H1 (cell line): ENCODE measurements at regions not wholly inside any gene's neighbourhood (a gene's known extent, or its start where the extent isn't known, plus 50 kb on each side); places are given as distances from the start of the nearest gene placed in this dataset.

Experiments
- CTCF ChIA-PET: fragments of 300-600 bp; sonication (Branson Sonifier 250); formaldehyde crosslinking; loops from one replicate; lab custom pipeline; 2021; ENCODE audit not compliant: partially characterized antibody; lab: Charles Lee
- POLR2A ChIA-PET: fragments of 300-600 bp; sonication (Branson Sonifier 250); formaldehyde crosslinking; loops from one replicate; lab custom pipeline; 2021; ENCODE audit warnings: inconsistent platforms; ENCODE audit not compliant: partially characterized antibody; lab: Charles Lee
- DNase-seq, 2 experiments: peaks; one replicate each; pipeline versions ENCODE4 v3.0.0 to v3.0.0-alpha.2; 2010 to 2022; ENCODE audit warnings: low spot score in 2 of 2, low read depth in 1 of 2, mixed read lengths in 1 of 2
- FAIRE-seq: peaks from 2 replicates; lab custom pipeline; 2011; peaks lifted over from hg19 to GRCh38; lab: Jason Lieb, UNC
- H2AFZ ChIP-seq: 2 replicates; pipeline ENCODE4 v1.8.1; 2012; ENCODE audit warnings: low read length, inconsistent platforms
- H2AK5ac ChIP-seq: 2 replicates; pipeline ENCODE4 v1.6.1; 2013; ENCODE audit warnings: low read depth, low read length
- H2BK120ac ChIP-seq: replicated peaks from 2 replicates; pipeline ENCODE3; 2013; ENCODE audit warnings: low read depth, low read length, inconsistent platforms
- H2BK12ac ChIP-seq: 2 replicates; pipeline ENCODE4 v1.6.1; 2013; ENCODE audit warnings: low read depth, low read length
- H2BK15ac ChIP-seq: 2 replicates; pipeline ENCODE4 v1.6.1; 2013; ENCODE audit warnings: low read length
- H2BK20ac ChIP-seq: 2 replicates; pipeline ENCODE4 v1.6.1; 2013; ENCODE audit warnings: low read length
- H2BK5ac ChIP-seq: 2 replicates; pipeline ENCODE4 v1.6.1; 2013; ENCODE audit warnings: low read depth, low read length
- H3K14ac ChIP-seq: 2 replicates; pipeline ENCODE4 v1.6.1; 2013; ENCODE audit warnings: inconsistent platforms; ENCODE audit not compliant: insufficient read length
- H3K18ac ChIP-seq: 2 replicates; pipeline ENCODE4 v1.6.1; 2013; ENCODE audit warnings: low read length; ENCODE audit errors: extremely low read depth
- H3K23ac ChIP-seq: 2 replicates; pipeline ENCODE4 v1.6.1; 2013; ENCODE audit warnings: inconsistent platforms; ENCODE audit not compliant: insufficient read length
- H3K23me2 ChIP-seq: 2 replicates; pipeline ENCODE4 v1.6.1; 2013; ENCODE audit warnings: low read depth, low read length
- H3K27ac ChIP-seq: 2 replicates; pipeline ENCODE4 v1.6.1; 2011; ENCODE audit warnings: low read depth, low read length, inconsistent platforms
- H3K27me3 ChIP-seq, 4 experiments: replicated peaks in 1 of 4; 1 replicate in 1 of 4; 2 replicates in 3 of 4; pipeline versions ENCODE4 v1.6.1 to v1.8.1; 2011 to 2013; ENCODE audit warnings: low read length in 3 of 4, mild to moderate bottlenecking in 3 of 4, inconsistent platforms in 2 of 4, mixed read lengths in 2 of 4, moderate library complexity in 1 of 4; ENCODE audit not compliant: control insufficient read depth in 3 of 4, insufficient read depth in 3 of 4; ENCODE audit errors: extremely low read depth in 1 of 4
- H3K36me3 ChIP-seq, 4 experiments: 2 replicates each; pipeline versions ENCODE4 v1.6.1 to v1.8.1; 2011 to 2013; ENCODE audit warnings: mild to moderate bottlenecking in 4 of 4, low read length in 3 of 4, moderate library complexity in 2 of 4, control low read depth in 1 of 4, inconsistent platforms in 1 of 4; ENCODE audit not compliant: insufficient read depth in 4 of 4, control insufficient read depth in 2 of 4
- H3K4ac ChIP-seq: replicated peaks from 2 replicates; pipeline ENCODE3; 2013; ENCODE audit warnings: low read length, low read depth, mixed read lengths, inconsistent platforms; ENCODE audit not compliant: insufficient read length
- H3K4me1 ChIP-seq, 4 experiments: replicated peaks in 1 of 4; 1 replicate in 1 of 4; 2 replicates in 3 of 4; pipeline versions ENCODE4 v1.6.1 to v1.8.1; 2011 to 2013; ENCODE audit warnings: low read length in 3 of 4, inconsistent platforms in 2 of 4, mixed read lengths in 1 of 4; ENCODE audit not compliant: insufficient read depth in 4 of 4, control insufficient read depth in 3 of 4
- H3K4me2 ChIP-seq, 2 experiments: 2 replicates each; pipeline versions ENCODE4 v1.6.1 to v1.8.1; 2011 to 2013; ENCODE audit warnings: low read depth in 2 of 2, low read length in 2 of 2, control low read depth in 1 of 2, inconsistent platforms in 1 of 2, mild to moderate bottlenecking in 1 of 2; ENCODE audit not compliant: insufficient read depth in 1 of 2
- H3K4me3 ChIP-seq, 4 experiments: fragments of 200-600, 300-600 bp in 1 of 4; sonication (generic), shearing (Covaris generic), sonication (Bioruptor Twin) in 1 of 4; 2 replicates each; pipeline versions ENCODE4 v1.5.1 to v1.8.1; 2011 to 2016; ENCODE audit warnings: low read length in 4 of 4, low read depth in 3 of 4, control low read depth in 2 of 4, inconsistent platforms in 2 of 4, mild to moderate bottlenecking in 2 of 4, mixed read lengths in 1 of 4, moderate library complexity in 1 of 4; ENCODE audit not compliant: insufficient read depth in 2 of 4; ENCODE audit errors: extremely low read depth in 1 of 4
- H3K56ac ChIP-seq: replicated peaks from 2 replicates; pipeline ENCODE3; 2013; ENCODE audit warnings: low read depth, mild to moderate bottlenecking, mixed read lengths, low read length, inconsistent platforms; ENCODE audit not compliant: insufficient read length
- H3K79me1 ChIP-seq: 2 replicates; pipeline ENCODE4 v1.6.1; 2013; ENCODE audit warnings: low read depth, low read length, control low read depth
- H3K79me2 ChIP-seq, 2 experiments: 2 replicates each; pipeline versions ENCODE4 v1.6.1 to v1.8.1; 2012 to 2013; ENCODE audit warnings: low read length in 2 of 2, mild to moderate bottlenecking in 2 of 2, inconsistent platforms in 1 of 2; ENCODE audit not compliant: insufficient read depth in 2 of 2, control insufficient read depth in 1 of 2
- H3K9ac ChIP-seq, 4 experiments: replicated peaks in 1 of 4; 1 replicate in 1 of 4; 2 replicates in 3 of 4; pipeline versions ENCODE4 v1.6.1 to v1.8.1; 2011 to 2013; ENCODE audit warnings: low read depth in 3 of 4, low read length in 3 of 4, control low read depth in 2 of 4, mild to moderate bottlenecking in 2 of 4, moderate library complexity in 2 of 4, inconsistent platforms in 1 of 4; ENCODE audit errors: extremely low read depth in 1 of 4
- H3K9me3 ChIP-seq, 2 experiments: 2 replicates each; pipeline versions ENCODE4 v1.6.1 to v1.8.1; 2012 to 2013; ENCODE audit warnings: mild to moderate bottlenecking in 2 of 2, moderate library complexity in 2 of 2, control low read depth in 1 of 2, inconsistent platforms in 1 of 2, low read depth in 1 of 2, low read length in 1 of 2, mixed read lengths in 1 of 2; ENCODE audit not compliant: insufficient read depth in 2 of 2
- H4K20me1 ChIP-seq, 2 experiments: replicated peaks in 1 of 2; 2 replicates each; pipeline versions ENCODE3 to v1.8.1; 2011 to 2013; ENCODE audit warnings: inconsistent platforms in 2 of 2, low read length in 2 of 2, mild to moderate bottlenecking in 1 of 2; ENCODE audit not compliant: insufficient read depth in 2 of 2, control insufficient read depth in 1 of 2
- H4K5ac ChIP-seq: 2 replicates; pipeline ENCODE4 v1.6.1; 2013; ENCODE audit warnings: low read length, low read depth, mixed read lengths, inconsistent platforms; ENCODE audit not compliant: insufficient read length
- H4K8ac ChIP-seq: 2 replicates; pipeline ENCODE4 v1.8.0; 2013; ENCODE audit warnings: mild to moderate bottlenecking, moderate library complexity, low read length, inconsistent platforms; ENCODE audit not compliant: insufficient read depth; ENCODE audit errors: extremely low read depth
- H4K91ac ChIP-seq: replicated peaks from 2 replicates; pipeline ENCODE3; 2013; ENCODE audit warnings: low read length, mixed read lengths, inconsistent platforms; ENCODE audit not compliant: insufficient read length
- BACH1 ChIP-seq: IDR thresholded peaks from 2 replicates; pipeline ENCODE4 v1.6.1; 2012; ENCODE audit warnings: low read length, improper control_type of control experiment
- BRCA1 ChIP-seq: IDR thresholded peaks from 2 replicates; pipeline ENCODE4 v1.6.1; 2012; ENCODE audit warnings: low read depth, low read length, improper control_type of control experiment
- CEBPB ChIP-seq: IDR thresholded peaks from 2 replicates; pipeline ENCODE4 v1.6.1; 2012; ENCODE audit warnings: low read depth, low read length
- CHD1 ChIP-seq: IDR thresholded peaks from 2 replicates; pipeline ENCODE4 v1.6.1; 2012; ENCODE audit warnings: low read depth, low read length, improper control_type of control experiment
- CHD2 ChIP-seq: IDR thresholded peaks from 2 replicates; pipeline ENCODE4 v1.6.1; 2012; ENCODE audit warnings: low read length, improper control_type of control experiment
- E2F6 ChIP-seq: IDR thresholded peaks from 2 replicates; pipeline ENCODE4 v1.6.1; 2012; ENCODE audit warnings: inconsistent platforms
- JUND ChIP-seq: IDR thresholded peaks from 2 replicates; pipeline ENCODE4 v1.6.1; 2011; ENCODE audit warnings: mild to moderate bottlenecking, improper control_type of control experiment, low read length
- MAX ChIP-seq: IDR thresholded peaks from 2 replicates; pipeline ENCODE4 v1.6.1; 2012; ENCODE audit warnings: inconsistent platforms
- RNF2 ChIP-seq: fragments of 200-900, 300-1000 bp; sonication (generic); IDR thresholded peaks from 2 replicates; pipeline ENCODE4 v1.7.1; 2016; ENCODE audit warnings: borderline replicate concordance, low read depth, mild to moderate bottlenecking, antibody characterized with exemption, low read length; ENCODE audit not compliant: poor library complexity, severe bottlenecking; ENCODE audit errors: missing control alignments
- RXRA ChIP-seq: IDR thresholded peaks from 2 replicates; pipeline ENCODE4 v1.6.1; 2011; ENCODE audit warnings: low read depth, mild to moderate bottlenecking, low read length, moderate library complexity; ENCODE audit not compliant: insufficient read depth
- SIRT6 ChIP-seq: IDR thresholded peaks from one replicate; pipeline ENCODE4 v1.7.1; 2012; ENCODE audit warnings: low read length, inconsistent platforms
- SIX5 ChIP-seq: IDR thresholded peaks from 2 replicates; pipeline ENCODE4 v1.6.1; 2011; ENCODE audit warnings: mild to moderate bottlenecking, low read depth, low read length
- SP2 ChIP-seq: IDR thresholded peaks from 2 replicates; pipeline ENCODE4 v1.6.1; 2012; ENCODE audit warnings: mild to moderate bottlenecking, low read length, inconsistent platforms
- SUZ12 ChIP-seq: fragments of 200-600 bp; sonication (generic); IDR thresholded peaks from 2 replicates; pipeline ENCODE4 v1.6.1; 2012; ENCODE audit warnings: mild to moderate bottlenecking, inconsistent platforms, low read length, moderate library complexity, mixed read lengths
- WGBS, 2 experiments: shearing (Covaris generic) in 1 of 2; methylation state at CpG; one replicate each; pipeline versions ENCODE4 v1.1.6 to v1.1.7; 2013 to 2015; ENCODE audit warnings: low lambda C conversion rate in 2 of 2, mixed read lengths in 2 of 2, inconsistent platforms in 1 of 2, low coverage in 1 of 2, missing lambda C conversion rate in 1 of 2; ENCODE audit not compliant: insufficient replicate concordance in 2 of 2, insufficient coverage in 1 of 2, insufficient read length in 1 of 2; ENCODE audit errors: extremely low coverage in 1 of 2, missing lambda C conversion rate in 1 of 2; 5-methylcytosine and 5-hydroxymethylcytosine counted together
- TF ChIP-seq, protein P1 (sequence below): IDR thresholded peaks from 2 replicates; pipeline ENCODE4 v1.6.1; 2011; ENCODE audit warnings: low read depth, mild to moderate bottlenecking, low read length; ENCODE audit not compliant: insufficient read depth

DNA sequence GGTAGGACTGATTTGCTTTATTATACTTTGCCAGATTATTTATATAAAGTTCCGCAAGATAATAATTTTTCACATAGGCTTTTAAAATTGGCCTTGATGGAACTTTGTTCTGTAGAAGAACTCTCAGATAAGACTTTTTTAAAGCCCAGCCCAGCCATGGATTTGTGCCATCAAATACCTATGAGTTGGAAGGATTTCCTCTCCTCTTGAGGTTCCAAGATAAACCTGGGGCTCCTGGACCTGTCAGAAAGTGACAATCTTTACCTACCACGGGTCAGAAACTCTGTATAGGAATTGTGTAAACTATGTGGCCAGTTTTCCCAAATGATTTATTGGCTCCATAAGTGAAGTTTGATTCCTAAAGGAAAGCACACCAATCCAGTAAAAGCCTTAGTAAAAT lies 271.9 kb upstream of the GRID2 start:
- CTCF ChIA-PET = no interaction called here
- Histone ChIP-seq H2BK120ac (no peak overlapping the region), H2BK5ac (no peak overlapping the region), H3K23ac (no peak overlapping the region), H3K23me2 (no peaks in the 10 kb centered on the region; the same call in 1 of the 2 replicates), H4K20me1 (no peaks in the 10 kb centered on the region), H3K79me2 (no peaks in the 10 kb centered on the region), H3K4me3 (no peak overlapping the region), H3K4ac (no peak overlapping the region), H2AFZ (no peak overlapping the region), H3K27ac (no peak overlapping the region), H4K91ac (no peak overlapping the region), H3K9me3 (no peaks in the 10 kb centered on the region), H2BK20ac (no peak overlapping the region), H3K4me2 (no peak overlapping the region), H3K27me3 (no peaks in the 10 kb centered on the region), H2AK5ac (no peak overlapping the region), H2BK12ac (no peak overlapping the region), H3K4me1 (peaks cover 0 to 4% (median 0%) of the 10 kb centered on the region in 4 experiments; a peak in 2 of 7 replicates), H2BK15ac (no peak overlapping the region), H4K5ac (no peak overlapping the region), H3K18ac (no peak overlapping the region), H3K36me3 (no peaks in the 10 kb centered on the region), H3K9ac (no peak overlapping the region), H4K8ac (no peak overlapping the region), H3K56ac (no peak overlapping the region), H3K79me1 (no peaks in the 10 kb centered on the region), H3K14ac (no peak overlapping the region)
- POLR2A ChIA-PET = no interaction called here
- no peak for DNase-seq
- FAIRE-seq = no peak
- WGBS, 2 experiments = 88% methylated on average over 2 of the region's 2 CpGs; no CpG with 5 or more reads in 1 of the 2 experiments
- TF ChIP-seq RXRA = no peak
- TF ChIP-seq CHD2 = no peak
- no peak for TF ChIP-seq MAX
- no peak for TF ChIP-seq SIX5
- TF ChIP-seq RNF2 = no peak
- TF ChIP-seq SP2 = no peak
- TF ChIP-seq SIRT6 = no peak
- TF ChIP-seq CHD1 = no peak
- TF ChIP-seq, protein P1, sequence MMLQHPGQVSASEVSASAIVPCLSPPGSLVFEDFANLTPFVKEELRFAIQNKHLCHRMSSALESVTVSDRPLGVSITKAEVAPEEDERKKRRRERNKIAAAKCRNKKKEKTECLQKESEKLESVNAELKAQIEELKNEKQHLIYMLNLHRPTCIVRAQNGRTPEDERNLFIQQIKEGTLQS = no peak
- no peak for TF ChIP-seq E2F6
- no peak for TF ChIP-seq JUND
- TF ChIP-seq BACH1 = no peak
- TF ChIP-seq CEBPB = no peak
- TF ChIP-seq BRCA1 = no peak
- no peak for TF ChIP-seq SUZ12
